HepG2 (cell line): ENCODE measurements at regions not wholly inside any gene's neighbourhood (a gene's known extent, or its start where the extent isn't known, plus 50 kb on each side); places are given as distances from the start of the nearest gene placed in this dataset.

ENCODE experiments used
- ATAC-seq: fragments of 200-7000 bp; cut with Tn5 transposase; 3 replicates; pipeline ENCODE4 v1.9.1; 2020; ENCODE audit warnings: mild to moderate bottlenecking, moderate library complexity
- BruUV-seq: library from RNA; stranded (reverse); fragments of 400-500 nt; replicated peaks from 2 replicates; lab custom pipeline; 2021; lab: Mats Ljungman, UMichigan
- CTCF ChIA-PET: fragments of 300-600 bp; formaldehyde crosslinking; extraction: SDS; loops from one replicate; lab custom pipeline; 2021; ENCODE audit warnings: low total read pairs, inconsistent platforms, low intra/inter-chr PET ratio; lab: Yijun Ruan, JAX
- POLR2A ChIA-PET: fragments of 350-600 bp; sonication (Branson Sonifier 250); formaldehyde crosslinking; loops from one replicate; lab custom pipeline; 2020; ENCODE audit warnings: antibody characterized with exemption, inconsistent platforms; lab: Yijun Ruan, JAX
- DNase-seq: peaks from one replicate; pipeline ENCODE4 v3.0.0-alpha.2; 2015; ENCODE audit warnings: low spot score
- FAIRE-seq: peaks from 3 replicates; lab custom pipeline; 2011; peaks lifted over from hg19 to GRCh38; lab: Jason Lieb, UNC
- H2AFZ ChIP-seq: one replicate; pipeline ENCODE4 v1.6.1; 2011; ENCODE audit warnings: low read length, inconsistent platforms
- H3K27ac ChIP-seq: fragments of 300-600 bp; 3 replicates; pipeline ENCODE4 v1.8.0; 2011; ENCODE audit warnings: mixed run types, mild to moderate bottlenecking, mixed read lengths, low read length, inconsistent platforms; ENCODE audit not compliant: insufficient read depth; ENCODE audit errors: extremely low read length
- H3K27me3 ChIP-seq, 2 experiments: fragments of 200-600 bp in 1 of 2; 2 replicates in 1 of 2; 3 replicates in 1 of 2; pipeline versions ENCODE4 v1.6.0 to v1.8.0; 2011; ENCODE audit warnings: low read length in 2 of 2, mild to moderate bottlenecking in 2 of 2, moderate library complexity in 2 of 2, inconsistent platforms in 1 of 2; ENCODE audit not compliant: insufficient read depth in 2 of 2, control insufficient read depth in 1 of 2
- H3K36me3 ChIP-seq, 2 experiments: fragments of 200-600 bp in 1 of 2; replicated peaks in 1 of 2; 2 replicates in 1 of 2; 3 replicates in 1 of 2; pipeline versions ENCODE4 v1.5.1 to v1.8.0; 2011; ENCODE audit warnings: low read length in 2 of 2, inconsistent platforms in 1 of 2; ENCODE audit not compliant: insufficient read depth in 2 of 2, control insufficient read depth in 1 of 2
- H3K4me1 ChIP-seq: 2 replicates; pipeline ENCODE4 v1.5.1; 2012; ENCODE audit warnings: low read length, inconsistent platforms; ENCODE audit not compliant: insufficient read depth
- H3K4me2 ChIP-seq: 2 replicates; pipeline ENCODE4 v1.6.0; 2011; ENCODE audit warnings: low read depth, low read length, inconsistent platforms
- H3K4me3 ChIP-seq, 3 experiments: fragments of 200-600 bp in 1 of 3; sonication (generic), shearing (Covaris generic) in 1 of 3; replicated peaks in 1 of 3; 2 replicates each; pipeline ENCODE4 v1.5.1; 2011 to 2016; ENCODE audit warnings: low read length in 3 of 3, inconsistent platforms in 2 of 3, low read depth in 2 of 3, mild to moderate bottlenecking in 2 of 3, control low read depth in 1 of 3, mixed read lengths in 1 of 3; ENCODE audit not compliant: insufficient read depth in 1 of 3
- H3K79me2 ChIP-seq: one replicate; pipeline ENCODE4 v1.6.1; 2011; ENCODE audit warnings: low read length, inconsistent platforms; ENCODE audit not compliant: insufficient read depth
- H3K9ac ChIP-seq: 2 replicates; pipeline ENCODE4 v1.6.0; 2011; ENCODE audit warnings: mild to moderate bottlenecking, low read depth, low read length, inconsistent platforms; ENCODE audit not compliant: insufficient read depth
- H3K9me3 ChIP-seq: 2 replicates; pipeline ENCODE4 v1.5.1; 2012; ENCODE audit warnings: mild to moderate bottlenecking, low read length
- H4K20me1 ChIP-seq: 2 replicates; pipeline ENCODE4 v1.6.0; 2011; ENCODE audit warnings: inconsistent platforms, mild to moderate bottlenecking, low read length, moderate library complexity; ENCODE audit not compliant: insufficient read depth
- ARNTL ChIP-seq: sonication (generic); formaldehyde crosslinking; IDR thresholded peaks from 2 replicates; pipeline ENCODE4 v1.4.0; 2020; ENCODE audit warnings: mild to moderate bottlenecking, missing genetic modification reagents
- DPF2 ChIP-seq: sonication (generic); formaldehyde crosslinking; IDR thresholded peaks from 2 replicates; pipeline ENCODE4 v1.4.0; 2020; ENCODE audit warnings: mild to moderate bottlenecking, low read depth, missing genetic modification reagents, borderline replicate concordance
- GATAD1 ChIP-seq: IDR thresholded peaks from 2 replicates; pipeline ENCODE4 v1.6.1; 2016; ENCODE audit warnings: missing genetic modification reagents, missing compliant biosample characterization
- ISL2 ChIP-seq: sonication (generic); formaldehyde crosslinking; IDR thresholded peaks from 2 replicates; pipeline ENCODE4 v1.5.0; 2020; ENCODE audit warnings: missing genetic modification reagents
- NCOA1 ChIP-seq: sonication (generic); formaldehyde crosslinking; IDR thresholded peaks from 2 replicates; pipeline ENCODE4 v1.9.0; 2021; ENCODE audit warnings: missing genetic modification reagents
- NR1H2 ChIP-seq: sonication (generic); formaldehyde crosslinking; IDR thresholded peaks from 2 replicates; pipeline ENCODE4 v1.8.1; 2022; ENCODE audit warnings: low read depth, missing genetic modification reagents, borderline replicate concordance
- SKI ChIP-seq: fragments of 450-650 bp; IDR thresholded peaks from one replicate; pipeline ENCODE4 v1.6.1; 2018; ENCODE audit warnings: mild to moderate bottlenecking; ENCODE audit not compliant: partially characterized antibody
- SNRNP70 ChIP-seq: fragments of 200-400 bp; formaldehyde crosslinking; IDR thresholded peaks from 2 replicates; pipeline ENCODE4 v1.6.1; 2017; ENCODE audit warnings: mild to moderate bottlenecking, low read depth, low read length, moderate library complexity
- SP4 ChIP-seq: sonication (generic); formaldehyde crosslinking; IDR thresholded peaks from 2 replicates; pipeline ENCODE4 v1.8.1; 2023; ENCODE audit warnings: mild to moderate bottlenecking, missing genetic modification reagents
- ZFAT ChIP-seq: sonication (generic); formaldehyde crosslinking; conservative IDR thresholded peaks from 2 replicates; pipeline ENCODE4 v1.8.1; 2023; ENCODE audit warnings: missing genetic modification reagents, inconsistent platforms
- ZNF326 ChIP-seq: sonication (generic); formaldehyde crosslinking; IDR thresholded peaks from 2 replicates; pipeline ENCODE4 v1.4.0; 2020; ENCODE audit warnings: missing genetic modification reagents, borderline replicate concordance
- ZNF713 ChIP-seq: sonication (generic); formaldehyde crosslinking; IDR thresholded peaks from 2 replicates; pipeline ENCODE4 v1.4.0; 2020; ENCODE audit warnings: mild to moderate bottlenecking, missing genetic modification reagents
- ZNF747 ChIP-seq: sonication (generic); formaldehyde crosslinking; IDR thresholded peaks from 2 replicates; pipeline ENCODE4 v1.8.1; 2023; ENCODE audit warnings: missing genetic modification reagents, mild to moderate bottlenecking, borderline replicate concordance
- WGBS: methylation state at CpG from one replicate; pipeline ENCODE4 v1.1.6; 2017; ENCODE audit warnings: low lambda C conversion rate; 5-methylcytosine and 5-hydroxymethylcytosine counted together
- in situ Hi-C: cut with HindIII; loops from 2 replicates; pipeline ENCODE4 v1.10.0; 2017; ENCODE audit warnings: low pct_unique_long_range_greater_than_20kb; ENCODE audit not compliant: extremely low pct_ligation_motif_present
- intact Hi-C: fragments of 100-400 bp; cut with micrococcal nuclease; formaldehyde crosslinking; loops from one replicate; pipeline ENCODE4 v1.10.0; 2022; ENCODE audit not compliant: unreplicated experiment
- TF ChIP-seq, protein P1 (sequence below): sonication (generic); formaldehyde crosslinking; IDR thresholded peaks from 2 replicates; pipeline ENCODE4 v1.8.1; 2023; ENCODE audit warnings: mild to moderate bottlenecking, missing genetic modification reagents

DNA sequence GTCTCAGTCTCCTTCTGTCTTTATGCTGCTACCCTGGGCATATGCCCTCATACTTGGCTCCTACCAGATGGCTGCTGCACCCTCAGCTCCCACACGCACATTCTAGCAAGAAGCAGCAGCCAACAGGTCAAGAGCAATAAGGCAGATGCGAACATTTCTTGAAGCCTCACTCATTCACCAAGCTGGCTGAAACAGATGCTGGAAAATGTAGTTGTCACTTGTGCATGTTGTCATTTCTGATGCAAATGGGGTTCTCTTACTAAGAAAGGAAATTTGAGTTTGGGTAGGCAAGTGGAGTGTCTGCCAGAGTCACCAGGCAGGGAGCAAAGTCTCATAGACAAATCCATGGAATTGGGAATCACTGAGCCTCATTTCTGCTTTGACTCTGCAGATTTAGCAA lies 57.4 kb upstream of the SORBS2 start (continued):
- TF ChIP-seq SP4 (CRISPR knock-in tag), result no peak

DNA sequence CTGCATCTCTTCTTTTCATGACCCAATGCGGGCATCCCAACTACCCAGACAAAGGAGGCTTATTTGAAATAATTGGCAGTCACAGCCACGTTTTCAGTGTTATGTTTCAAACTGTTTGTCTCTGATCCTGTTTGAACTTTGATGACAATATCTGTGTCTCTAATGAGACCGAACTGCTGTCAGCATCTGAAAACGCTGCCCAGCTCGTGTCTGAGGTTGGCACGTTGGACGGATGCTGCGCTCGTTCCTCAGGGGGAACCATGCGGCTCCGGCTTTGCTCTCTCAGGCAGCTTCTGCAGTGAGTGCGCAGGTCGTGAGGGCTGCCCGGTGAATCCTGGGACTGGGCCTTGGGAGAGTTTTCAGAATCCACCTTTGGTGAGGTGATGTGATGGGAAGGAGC lies 58.4 kb upstream of the SORBS2 start:
- FAIRE-seq, result no peak
- in situ Hi-C loops, result no loop called here

DNA sequence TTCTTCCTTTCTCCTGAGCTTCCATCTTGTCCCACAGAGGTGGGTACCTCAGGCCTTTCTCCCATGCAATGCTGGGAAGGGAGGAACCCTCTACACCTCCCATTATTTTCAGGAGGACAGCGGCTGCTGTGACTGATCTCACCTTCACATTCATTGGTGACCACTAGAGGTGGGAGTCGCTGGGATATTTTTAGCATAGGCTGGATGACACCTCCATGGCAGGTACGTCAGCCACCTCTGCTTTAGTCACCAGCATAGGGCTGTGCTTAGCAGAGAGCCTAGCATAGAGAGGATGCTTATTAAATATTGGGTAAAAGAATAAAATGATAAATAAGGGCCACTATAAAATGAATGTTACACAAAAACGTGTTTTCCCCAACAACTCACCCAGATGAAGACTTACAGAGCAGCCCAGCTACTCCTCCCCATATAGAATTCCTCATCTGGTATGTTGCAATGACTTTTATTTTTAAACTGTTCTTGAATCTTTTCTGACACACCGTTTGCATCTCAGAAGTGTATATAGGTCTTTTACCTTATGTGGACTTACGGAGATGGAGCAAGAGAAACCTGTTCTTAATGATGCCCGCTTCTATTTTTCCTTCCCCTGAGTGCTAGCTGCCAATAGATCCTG lies 60.9 kb upstream of the SORBS2 start:
- peaks cover 5% of the 10 kb centered on the region; the same call in 1 of the 2 replicates for H3K4me1 ChIP-seq
- no peak overlapping the region for H3K4me3 ChIP-seq
- no peak overlapping the region for H3K4me2 ChIP-seq
- H3K36me3 ChIP-seq, result no peaks in the 10 kb centered on the region
- CTCF ChIA-PET, result no interaction called here
- POLR2A ChIA-PET, result no interaction called here
- DNase-seq (no peak), ATAC-seq (no peak), FAIRE-seq (no peak)
- no peak overlapping the region for H2AFZ ChIP-seq
- H3K79me2 ChIP-seq, result no peaks in the 10 kb centered on the region
- no peak overlapping the region for H3K9ac ChIP-seq
- WGBS, result 34% methylated on average over 7 of the region's 7 CpGs
- peaks cover 0 to 6% of the 10 kb centered on the region in 2 experiments; a peak in 1 of 5 replicates for H3K27me3 ChIP-seq
- H4K20me1 ChIP-seq, result no peaks in the 10 kb centered on the region
- intact Hi-C loops, result no loop called here
- in situ Hi-C loops, result no loop called here
- H3K9me3 ChIP-seq, result no peaks in the 10 kb centered on the region
- no TSS peak for BruUV-seq
- H3K27ac ChIP-seq, result no peak overlapping the region
- TF ChIP-seq GATAD1, result no peak
- TF ChIP-seq ZNF326 (CRISPR knock-in tag), result no peak
- no peak for TF ChIP-seq NCOA1 (CRISPR knock-in tag)
- no peak for TF ChIP-seq ZFAT (CRISPR knock-in tag)
- TF ChIP-seq, protein P1, sequence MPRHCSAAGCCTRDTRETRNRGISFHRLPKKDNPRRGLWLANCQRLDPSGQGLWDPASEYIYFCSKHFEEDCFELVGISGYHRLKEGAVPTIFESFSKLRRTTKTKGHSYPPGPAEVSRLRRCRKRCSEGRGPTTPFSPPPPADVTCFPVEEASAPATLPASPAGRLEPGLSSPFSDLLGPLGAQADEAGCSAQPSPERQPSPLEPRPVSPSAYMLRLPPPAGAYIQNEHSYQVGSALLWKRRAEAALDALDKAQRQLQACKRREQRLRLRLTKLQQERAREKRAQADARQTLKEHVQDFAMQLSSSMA (CRISPR knock-in tag), result no peak

More for the DNA sequence above, 58.4 kb upstream of the SORBS2 start:
- Histone ChIP-seq H4K20me1 (no peaks in the 10 kb centered on the region), H3K4me1 (peaks cover 5% of the 10 kb centered on the region; the same call in 1 of the 2 replicates), H3K9ac (no peak overlapping the region), H3K4me3 (no peak overlapping the region), H3K27ac (no peak overlapping the region), H2AFZ (no peak overlapping the region), H3K4me2 (no peak overlapping the region), H3K9me3 (no peaks in the 10 kb centered on the region), H3K79me2 (no peaks in the 10 kb centered on the region), H3K36me3 (no peaks in the 10 kb centered on the region), H3K27me3 (peaks cover 0 to 6% of the 10 kb centered on the region in 2 experiments; a peak in 2 of 5 replicates)
- ATAC-seq, result no peak
- 30% methylated on average over 3 of the region's 14 CpGs for WGBS
- ChIA-PET POLR2A (no interaction called here), CTCF (no interaction called here)
- no peak for TF ChIP-seq SNRNP70
- TF ChIP-seq ZNF713, result no peak
- no peak for TF ChIP-seq DPF2 (CRISPR knock-in tag)
- TF ChIP-seq ISL2 (CRISPR knock-in tag), result no peak
- TF ChIP-seq SKI, result no peak
- TF ChIP-seq ZNF747, result no peak
- TF ChIP-seq NR1H2 (CRISPR knock-in tag), result no peak
- no peak for TF ChIP-seq ARNTL (CRISPR knock-in tag)
- intact Hi-C loops, result no loop called here
- no peak for DNase-seq
- BruUV-seq, result no TSS peak
